GM12878 (cell line): ENCODE measurements at regions not wholly inside any gene's neighbourhood (a gene's known extent, or its start where the extent isn't known, plus 50 kb on each side); places are given as distances from the start of the nearest gene placed in this dataset.
A peak's percentile ranks its signal among the peaks of the same experiment; 100 is the strongest.

Experiments used
- ATAC-seq: fragments of 200-7000 bp; cut with Tn5 transposase; 3 replicates; pipeline ENCODE4 v1.9.1; 2020; ENCODE audit warnings: mild to moderate bottlenecking, moderate library complexity
- BruUV-seq: library from RNA; stranded (reverse); fragments of 400-500 nt; replicated peaks from 2 replicates; lab custom pipeline; 2021; lab: Mats Ljungman, UMichigan
- CTCF ChIA-PET: fragments of 300-600 bp; sonication (Branson Sonifier 250); formaldehyde crosslinking; extraction: SDS; loops from one replicate; lab custom pipeline; 2021; ENCODE audit warnings: inconsistent platforms; lab: Yijun Ruan, JAX
- POLR2A ChIA-PET: fragments of 350-600 bp; formaldehyde crosslinking; extraction: SDS; loops from one replicate; lab custom pipeline; 2021; ENCODE audit warnings: inconsistent platforms; lab: Charles Lee
- RAD21 ChIA-PET: fragments of 300-600 bp; sonication (Branson Sonifier 250); formaldehyde crosslinking; loops from one replicate; lab custom pipeline; 2023; ENCODE audit warnings: antibody characterized with exemption; ENCODE audit not compliant: unreplicated experiment; lab: Charles Lee
- SMC1A ChIA-PET: fragments of 300-600 bp; sonication (Branson Sonifier 250); formaldehyde crosslinking; loops from one replicate; lab custom pipeline; 2023; ENCODE audit not compliant: unreplicated experiment, uncharacterized antibody; lab: Charles Lee
- DNase-seq: peaks from one replicate; pipeline ENCODE4 v3.0.0-alpha.2; 2011; ENCODE audit warnings: low read depth, low spot score
- FAIRE-seq: peaks from 3 replicates; lab custom pipeline; 2011; peaks lifted over from hg19 to GRCh38; lab: Jason Lieb, UNC
- H2AFZ ChIP-seq: 2 replicates; pipeline ENCODE4 v1.6.0; 2011; ENCODE audit warnings: low read depth, low read length, control low read depth; ENCODE audit not compliant: control insufficient read depth
- H3K27ac ChIP-seq: 2 replicates; pipeline ENCODE4 v1.5.1; 2011; ENCODE audit warnings: control low read depth; ENCODE audit not compliant: control insufficient read depth, insufficient read depth
- H3K27me3 ChIP-seq, 2 experiments: replicated peaks in 1 of 2; 2 replicates each; pipeline versions ENCODE4 v1.6.0 to v1.6.1; 2011; ENCODE audit warnings: low read length in 1 of 2; ENCODE audit not compliant: control insufficient read depth in 2 of 2, insufficient read depth in 2 of 2
- H3K36me3 ChIP-seq, 2 experiments: 2 replicates each; pipeline ENCODE4 v1.5.1; 2011; ENCODE audit warnings: low read length in 1 of 2; ENCODE audit not compliant: control insufficient read depth in 2 of 2, insufficient read depth in 2 of 2
- H3K4me1 ChIP-seq: 2 replicates; pipeline ENCODE4 v1.6.1; 2011; ENCODE audit warnings: mild to moderate bottlenecking, low read length, moderate library complexity, mixed read lengths; ENCODE audit not compliant: control insufficient read depth, insufficient read depth
- H3K4me2 ChIP-seq: 2 replicates; pipeline ENCODE4 v1.6.0; 2011; ENCODE audit warnings: control low read depth; ENCODE audit not compliant: control insufficient read depth, insufficient read depth
- H3K4me3 ChIP-seq: fragments of 200-600 bp; sonication (generic); 2 replicates; pipeline ENCODE4 v1.5.1; 2016
- H3K79me2 ChIP-seq: 2 replicates; pipeline ENCODE4 v1.6.0; 2011; ENCODE audit warnings: low read length; ENCODE audit not compliant: control insufficient read depth, insufficient read depth
- H3K9ac ChIP-seq: 2 replicates; pipeline ENCODE4 v1.8.0; 2011; ENCODE audit warnings: low read length, control low read depth, mixed read lengths; ENCODE audit not compliant: control insufficient read depth, insufficient read depth
- H3K9me3 ChIP-seq: replicated peaks from 3 replicates; pipeline ENCODE4 v1.5.1; 2011; ENCODE audit warnings: mild to moderate bottlenecking, low read length; ENCODE audit not compliant: control insufficient read depth, insufficient read depth
- H4K20me1 ChIP-seq: 2 replicates; pipeline ENCODE4 v1.6.0; 2011; ENCODE audit not compliant: control insufficient read depth, insufficient read depth
- ATF7 ChIP-seq: fragments of 450-650 bp; IDR thresholded peaks from 2 replicates; pipeline ENCODE4 v1.6.1; 2016; ENCODE audit warnings: low read depth, mild to moderate bottlenecking
- ESRRA ChIP-seq: IDR thresholded peaks from 2 replicates; pipeline ENCODE4 v1.6.1; 2012; ENCODE audit warnings: mild to moderate bottlenecking, low read length, improper control_type of control experiment
- IRF3 ChIP-seq: fragments of 450-650 bp; IDR thresholded peaks from 2 replicates; pipeline ENCODE4 v1.6.1; 2014; ENCODE audit warnings: mild to moderate bottlenecking
- MTA2 ChIP-seq: fragments of 450-650 bp; IDR thresholded peaks from 2 replicates; pipeline ENCODE4 v1.6.1; 2016; ENCODE audit warnings: low read depth, mild to moderate bottlenecking, moderate library complexity
- MYC ChIP-seq: IDR thresholded peaks from 2 replicates; pipeline ENCODE4 v1.6.1; 2011; ENCODE audit warnings: mild to moderate bottlenecking, low read length, moderate library complexity, inconsistent platforms; ENCODE audit not compliant: insufficient read depth, insufficient replicate concordance, insufficient read length, severe bottlenecking
- NRF1 ChIP-seq: conservative IDR thresholded peaks from 2 replicates; pipeline ENCODE4 v1.6.1; 2011; ENCODE audit warnings: mild to moderate bottlenecking, low read depth, low read length, improper control_type of control experiment
- PBX3 ChIP-seq: IDR thresholded peaks from 2 replicates; pipeline ENCODE4 v1.6.1; 2011; ENCODE audit warnings: mild to moderate bottlenecking, low read depth, low read length, moderate library complexity; ENCODE audit not compliant: insufficient replicate concordance
- PKNOX1 ChIP-seq: fragments of 450-650 bp; IDR thresholded peaks from 2 replicates; pipeline ENCODE4 v1.6.1; 2016; ENCODE audit warnings: mild to moderate bottlenecking
- SMAD1 ChIP-seq: fragments of 450-650 bp; IDR thresholded peaks from 2 replicates; pipeline ENCODE4 v1.6.1; 2018; ENCODE audit warnings: mild to moderate bottlenecking, low read depth; ENCODE audit not compliant: partially characterized antibody
- SUPT20H ChIP-seq: IDR thresholded peaks from 2 replicates; pipeline ENCODE4 v1.6.1; 2011; ENCODE audit warnings: low read depth, mild to moderate bottlenecking, low read length, moderate library complexity, borderline replicate concordance; ENCODE audit not compliant: control insufficient read depth
- ZBED1 ChIP-seq: IDR thresholded peaks from 2 replicates; pipeline ENCODE4 v1.6.1; 2016; ENCODE audit warnings: borderline replicate concordance
- WGBS: methylation state at CpG from one replicate; pipeline ENCODE4 v1.1.6; 2016; ENCODE audit warnings: low lambda C conversion rate; ENCODE audit not compliant: insufficient replicate concordance, insufficient coverage; ENCODE audit errors: missing lambda C conversion rate; 5-methylcytosine and 5-hydroxymethylcytosine counted together
- in situ Hi-C: fragments of 300-500 bp; cut with MboI; formaldehyde crosslinking; loops from 9 replicates; pipeline ENCODE4 v1.14.3; 2018; ENCODE audit warnings: mixed read lengths
- intact Hi-C: fragments of 100-400 bp; cut with micrococcal nuclease; formaldehyde crosslinking; loops from one replicate; pipeline ENCODE4 v1.14.2; 2022; ENCODE audit not compliant: unreplicated experiment
- TF ChIP-seq, protein P1 (sequence below), 3 experiments: IDR thresholded peaks in 2 of 3; conservative IDR thresholded peaks in 1 of 3; 2 replicates each; pipeline ENCODE4 v1.5.1; 2011; ENCODE audit warnings: low read depth in 3 of 3, low read length in 3 of 3, mild to moderate bottlenecking in 3 of 3, control low read depth in 2 of 3, moderate library complexity in 2 of 3, inconsistent platforms in 1 of 3, mixed read lengths in 1 of 3; ENCODE audit not compliant: control insufficient read depth in 2 of 3, insufficient read depth in 1 of 3; ENCODE audit errors: extremely low read depth in 1 of 3

DNA sequence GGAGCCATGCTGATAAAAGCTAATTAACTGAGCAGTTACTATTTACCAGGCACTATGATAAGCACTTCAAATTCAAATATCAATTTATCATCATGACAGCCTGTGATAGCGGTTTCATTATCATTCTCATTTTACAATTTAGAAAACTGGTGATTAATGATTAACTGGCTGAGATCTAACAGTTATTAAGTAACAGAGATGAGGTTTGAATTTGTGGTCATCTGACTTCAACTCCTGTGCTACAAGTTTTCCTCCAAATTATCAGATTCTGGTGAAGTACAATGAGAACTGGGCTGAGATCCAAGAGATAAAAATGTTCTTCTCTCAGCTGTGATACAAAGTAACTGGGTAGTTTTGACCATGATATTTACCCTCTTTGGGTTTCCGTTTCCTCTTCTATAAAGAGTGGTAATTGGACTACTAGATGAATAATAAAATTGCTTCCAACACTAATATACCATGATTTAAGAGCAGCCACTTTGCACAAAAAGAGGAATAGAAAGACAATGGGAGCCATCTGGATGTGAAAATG, 74.5 kb upstream of the CCNG1 start:
- H3K9me3 ChIP-seq = no peaks in the 10 kb centered on the region; the same call in 2 of the 3 replicates
- H4K20me1 ChIP-seq = no peaks in the 10 kb centered on the region
- no peaks in the 10 kb centered on the region for H3K4me1 ChIP-seq
- no TSS peak for BruUV-seq
- no peak overlapping the region for H3K27ac ChIP-seq
- TF ChIP-seq PKNOX1 = peak; percentile 79
- TF ChIP-seq ESRRA = no peak
- TF ChIP-seq ATF7 = 0 out of 2 replicates have a peak, but pooled peaks have one; percentile 38
- no peak for TF ChIP-seq SMAD1
- TF ChIP-seq MTA2 = peak; percentile 36; the same call in 1 of the 2 replicates
- no peak for TF ChIP-seq SUPT20H
- no peak for TF ChIP-seq MYC
- no peak for TF ChIP-seq ZBED1
- TF ChIP-seq NRF1 = no peak
- TF ChIP-seq, protein P1, sequence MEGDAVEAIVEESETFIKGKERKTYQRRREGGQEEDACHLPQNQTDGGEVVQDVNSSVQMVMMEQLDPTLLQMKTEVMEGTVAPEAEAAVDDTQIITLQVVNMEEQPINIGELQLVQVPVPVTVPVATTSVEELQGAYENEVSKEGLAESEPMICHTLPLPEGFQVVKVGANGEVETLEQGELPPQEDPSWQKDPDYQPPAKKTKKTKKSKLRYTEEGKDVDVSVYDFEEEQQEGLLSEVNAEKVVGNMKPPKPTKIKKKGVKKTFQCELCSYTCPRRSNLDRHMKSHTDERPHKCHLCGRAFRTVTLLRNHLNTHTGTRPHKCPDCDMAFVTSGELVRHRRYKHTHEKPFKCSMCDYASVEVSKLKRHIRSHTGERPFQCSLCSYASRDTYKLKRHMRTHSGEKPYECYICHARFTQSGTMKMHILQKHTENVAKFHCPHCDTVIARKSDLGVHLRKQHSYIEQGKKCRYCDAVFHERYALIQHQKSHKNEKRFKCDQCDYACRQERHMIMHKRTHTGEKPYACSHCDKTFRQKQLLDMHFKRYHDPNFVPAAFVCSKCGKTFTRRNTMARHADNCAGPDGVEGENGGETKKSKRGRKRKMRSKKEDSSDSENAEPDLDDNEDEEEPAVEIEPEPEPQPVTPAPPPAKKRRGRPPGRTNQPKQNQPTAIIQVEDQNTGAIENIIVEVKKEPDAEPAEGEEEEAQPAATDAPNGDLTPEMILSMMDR (IDR thresholded peaks at IDR 0.05 in 2 of 3, conservative IDR thresholded peaks at IDR 0.05 in 1 of 3; ENCODE audit: control insufficient read depth in 2 of 3, extremely low read depth in 1 of 3, insufficient read depth in 1 of 3, low read depth in 3 of 3, low read length in 3 of 3) = no peak
- peak; percentile 61 for TF ChIP-seq PBX3
- no peak for TF ChIP-seq IRF3
- no peaks in the 10 kb centered on the region for H3K27me3 ChIP-seq
- WGBS = 16% methylated on average over 2 of the region's 2 CpGs
- ATAC-seq = peak; percentile 55
- no peak overlapping the region for H3K4me3 ChIP-seq
- no peak overlapping the region for H3K4me2 ChIP-seq
- no peaks in the 10 kb centered on the region for H3K36me3 ChIP-seq
- ChIA-PET POLR2A (no interaction called here), CTCF (interaction anchor here (0.6 to 1.6 kb wide), 4 partner anchors 15 to 68 kb away, joined by 3 to 9 read pairs (median 4); no protein-coding TSS in a partner anchor), RAD21 (no interaction called here), SMC1A (interaction anchor here (1.0 to 1.2 kb wide), 3 partner anchors 12 to 91 kb away, joined by 3 read pairs; no protein-coding TSS in a partner anchor)
- no peak overlapping the region for H2AFZ ChIP-seq
- intact Hi-C loops (no loop called here), in situ Hi-C loops (no loop called here)
- FAIRE-seq = no peak
- no peak overlapping the region for H3K9ac ChIP-seq
- H3K79me2 ChIP-seq = no peaks in the 10 kb centered on the region
- DNase-seq = no peak
